H1 (cell line): ENCODE measurements at regions not wholly inside any gene's neighbourhood (a gene's known extent, or its start where the extent isn't known, plus 50 kb on each side); places are given as distances from the start of the nearest gene placed in this dataset.

Experiments
- CTCF ChIA-PET: fragments of 300-600 bp; sonication (Branson Sonifier 250); formaldehyde crosslinking; loops from one replicate; lab custom pipeline; 2021; ENCODE audit not compliant: partially characterized antibody; lab: Charles Lee
- POLR2A ChIA-PET: fragments of 300-600 bp; sonication (Branson Sonifier 250); formaldehyde crosslinking; loops from one replicate; lab custom pipeline; 2021; ENCODE audit warnings: inconsistent platforms; ENCODE audit not compliant: partially characterized antibody; lab: Charles Lee
- DNase-seq, 2 experiments: peaks; one replicate each; pipeline versions ENCODE4 v3.0.0 to v3.0.0-alpha.2; 2010 to 2022; ENCODE audit warnings: low spot score in 2 of 2, low read depth in 1 of 2, mixed read lengths in 1 of 2
- FAIRE-seq: peaks from 2 replicates; lab custom pipeline; 2011; peaks lifted over from hg19 to GRCh38; lab: Jason Lieb, UNC
- H2AFZ ChIP-seq: 2 replicates; pipeline ENCODE4 v1.8.1; 2012; ENCODE audit warnings: low read length, inconsistent platforms
- H2AK5ac ChIP-seq: 2 replicates; pipeline ENCODE4 v1.6.1; 2013; ENCODE audit warnings: low read depth, low read length
- H2BK120ac ChIP-seq: replicated peaks from 2 replicates; pipeline ENCODE3; 2013; ENCODE audit warnings: low read depth, low read length, inconsistent platforms
- H2BK12ac ChIP-seq: 2 replicates; pipeline ENCODE4 v1.6.1; 2013; ENCODE audit warnings: low read depth, low read length
- H2BK15ac ChIP-seq: 2 replicates; pipeline ENCODE4 v1.6.1; 2013; ENCODE audit warnings: low read length
- H2BK20ac ChIP-seq: 2 replicates; pipeline ENCODE4 v1.6.1; 2013; ENCODE audit warnings: low read length
- H2BK5ac ChIP-seq: 2 replicates; pipeline ENCODE4 v1.6.1; 2013; ENCODE audit warnings: low read depth, low read length
- H3K14ac ChIP-seq: 2 replicates; pipeline ENCODE4 v1.6.1; 2013; ENCODE audit warnings: inconsistent platforms; ENCODE audit not compliant: insufficient read length
- H3K18ac ChIP-seq: 2 replicates; pipeline ENCODE4 v1.6.1; 2013; ENCODE audit warnings: low read length; ENCODE audit errors: extremely low read depth
- H3K23ac ChIP-seq: 2 replicates; pipeline ENCODE4 v1.6.1; 2013; ENCODE audit warnings: inconsistent platforms; ENCODE audit not compliant: insufficient read length
- H3K23me2 ChIP-seq: 2 replicates; pipeline ENCODE4 v1.6.1; 2013; ENCODE audit warnings: low read depth, low read length
- H3K27ac ChIP-seq: 2 replicates; pipeline ENCODE4 v1.6.1; 2011; ENCODE audit warnings: low read depth, low read length, inconsistent platforms
- H3K27me3 ChIP-seq, 4 experiments: replicated peaks in 1 of 4; 1 replicate in 1 of 4; 2 replicates in 3 of 4; pipeline versions ENCODE4 v1.6.1 to v1.8.1; 2011 to 2013; ENCODE audit warnings: low read length in 3 of 4, mild to moderate bottlenecking in 3 of 4, inconsistent platforms in 2 of 4, mixed read lengths in 2 of 4, moderate library complexity in 1 of 4; ENCODE audit not compliant: control insufficient read depth in 3 of 4, insufficient read depth in 3 of 4; ENCODE audit errors: extremely low read depth in 1 of 4
- H3K36me3 ChIP-seq, 4 experiments: 2 replicates each; pipeline versions ENCODE4 v1.6.1 to v1.8.1; 2011 to 2013; ENCODE audit warnings: mild to moderate bottlenecking in 4 of 4, low read length in 3 of 4, moderate library complexity in 2 of 4, control low read depth in 1 of 4, inconsistent platforms in 1 of 4; ENCODE audit not compliant: insufficient read depth in 4 of 4, control insufficient read depth in 2 of 4
- H3K4ac ChIP-seq: replicated peaks from 2 replicates; pipeline ENCODE3; 2013; ENCODE audit warnings: low read length, low read depth, mixed read lengths, inconsistent platforms; ENCODE audit not compliant: insufficient read length
- H3K4me1 ChIP-seq, 4 experiments: replicated peaks in 1 of 4; 1 replicate in 1 of 4; 2 replicates in 3 of 4; pipeline versions ENCODE4 v1.6.1 to v1.8.1; 2011 to 2013; ENCODE audit warnings: low read length in 3 of 4, inconsistent platforms in 2 of 4, mixed read lengths in 1 of 4; ENCODE audit not compliant: insufficient read depth in 4 of 4, control insufficient read depth in 3 of 4
- H3K4me2 ChIP-seq, 2 experiments: 2 replicates each; pipeline versions ENCODE4 v1.6.1 to v1.8.1; 2011 to 2013; ENCODE audit warnings: low read depth in 2 of 2, low read length in 2 of 2, control low read depth in 1 of 2, inconsistent platforms in 1 of 2, mild to moderate bottlenecking in 1 of 2; ENCODE audit not compliant: insufficient read depth in 1 of 2
- H3K4me3 ChIP-seq, 4 experiments: fragments of 200-600, 300-600 bp in 1 of 4; sonication (generic), shearing (Covaris generic), sonication (Bioruptor Twin) in 1 of 4; 2 replicates each; pipeline versions ENCODE4 v1.5.1 to v1.8.1; 2011 to 2016; ENCODE audit warnings: low read length in 4 of 4, low read depth in 3 of 4, control low read depth in 2 of 4, inconsistent platforms in 2 of 4, mild to moderate bottlenecking in 2 of 4, mixed read lengths in 1 of 4, moderate library complexity in 1 of 4; ENCODE audit not compliant: insufficient read depth in 2 of 4; ENCODE audit errors: extremely low read depth in 1 of 4
- H3K56ac ChIP-seq: replicated peaks from 2 replicates; pipeline ENCODE3; 2013; ENCODE audit warnings: low read depth, mild to moderate bottlenecking, mixed read lengths, low read length, inconsistent platforms; ENCODE audit not compliant: insufficient read length
- H3K79me1 ChIP-seq: 2 replicates; pipeline ENCODE4 v1.6.1; 2013; ENCODE audit warnings: low read depth, low read length, control low read depth
- H3K79me2 ChIP-seq, 2 experiments: 2 replicates each; pipeline versions ENCODE4 v1.6.1 to v1.8.1; 2012 to 2013; ENCODE audit warnings: low read length in 2 of 2, mild to moderate bottlenecking in 2 of 2, inconsistent platforms in 1 of 2; ENCODE audit not compliant: insufficient read depth in 2 of 2, control insufficient read depth in 1 of 2
- H3K9ac ChIP-seq, 4 experiments: replicated peaks in 1 of 4; 1 replicate in 1 of 4; 2 replicates in 3 of 4; pipeline versions ENCODE4 v1.6.1 to v1.8.1; 2011 to 2013; ENCODE audit warnings: low read depth in 3 of 4, low read length in 3 of 4, control low read depth in 2 of 4, mild to moderate bottlenecking in 2 of 4, moderate library complexity in 2 of 4, inconsistent platforms in 1 of 4; ENCODE audit errors: extremely low read depth in 1 of 4
- H3K9me3 ChIP-seq, 2 experiments: 2 replicates each; pipeline versions ENCODE4 v1.6.1 to v1.8.1; 2012 to 2013; ENCODE audit warnings: mild to moderate bottlenecking in 2 of 2, moderate library complexity in 2 of 2, control low read depth in 1 of 2, inconsistent platforms in 1 of 2, low read depth in 1 of 2, low read length in 1 of 2, mixed read lengths in 1 of 2; ENCODE audit not compliant: insufficient read depth in 2 of 2
- H4K20me1 ChIP-seq, 2 experiments: replicated peaks in 1 of 2; 2 replicates each; pipeline versions ENCODE3 to v1.8.1; 2011 to 2013; ENCODE audit warnings: inconsistent platforms in 2 of 2, low read length in 2 of 2, mild to moderate bottlenecking in 1 of 2; ENCODE audit not compliant: insufficient read depth in 2 of 2, control insufficient read depth in 1 of 2
- H4K5ac ChIP-seq: 2 replicates; pipeline ENCODE4 v1.6.1; 2013; ENCODE audit warnings: low read length, low read depth, mixed read lengths, inconsistent platforms; ENCODE audit not compliant: insufficient read length
- H4K8ac ChIP-seq: 2 replicates; pipeline ENCODE4 v1.8.0; 2013; ENCODE audit warnings: mild to moderate bottlenecking, moderate library complexity, low read length, inconsistent platforms; ENCODE audit not compliant: insufficient read depth; ENCODE audit errors: extremely low read depth
- H4K91ac ChIP-seq: replicated peaks from 2 replicates; pipeline ENCODE3; 2013; ENCODE audit warnings: low read length, mixed read lengths, inconsistent platforms; ENCODE audit not compliant: insufficient read length
- CBX8 ChIP-seq: fragments of 300-800, 300-1000 bp; sonication (generic); IDR thresholded peaks from 2 replicates; pipeline ENCODE4 v1.7.1; 2016; ENCODE audit warnings: low read depth, low read length, borderline replicate concordance
- CEBPB ChIP-seq: IDR thresholded peaks from 2 replicates; pipeline ENCODE4 v1.6.1; 2012; ENCODE audit warnings: low read depth, low read length
- FOSL1 ChIP-seq: IDR thresholded peaks from 2 replicates; pipeline ENCODE4 v1.6.1; 2011; ENCODE audit warnings: mild to moderate bottlenecking, low read depth, low read length, moderate library complexity; ENCODE audit not compliant: insufficient read depth
- GTF2F1 ChIP-seq: IDR thresholded peaks from 2 replicates; pipeline ENCODE4 v1.6.1; 2012; ENCODE audit warnings: low read depth, low read length, improper control_type of control experiment, borderline replicate concordance
- POLR2A ChIP-seq, 2 experiments: IDR thresholded peaks; 1 replicate in 1 of 2; 2 replicates in 1 of 2; pipeline ENCODE4 v1.6.1; 2011; ENCODE audit warnings: low read depth in 2 of 2, low read length in 2 of 2, mild to moderate bottlenecking in 2 of 2; ENCODE audit errors: control extremely low read depth in 1 of 2
- USF2 ChIP-seq: IDR thresholded peaks from 2 replicates; pipeline ENCODE4 v1.6.1; 2011; ENCODE audit warnings: low read length, improper control_type of control experiment
- WGBS, 2 experiments: shearing (Covaris generic) in 1 of 2; methylation state at CpG; one replicate each; pipeline versions ENCODE4 v1.1.6 to v1.1.7; 2013 to 2015; ENCODE audit warnings: low lambda C conversion rate in 2 of 2, mixed read lengths in 2 of 2, inconsistent platforms in 1 of 2, low coverage in 1 of 2, missing lambda C conversion rate in 1 of 2; ENCODE audit not compliant: insufficient replicate concordance in 2 of 2, insufficient coverage in 1 of 2, insufficient read length in 1 of 2; ENCODE audit errors: extremely low coverage in 1 of 2, missing lambda C conversion rate in 1 of 2; 5-methylcytosine and 5-hydroxymethylcytosine counted together
- TF ChIP-seq, protein P1 (sequence below): IDR thresholded peaks from 2 replicates; pipeline ENCODE4 v1.6.1; 2012; ENCODE audit warnings: low read length, inconsistent platforms

- H2AFZ ChIP-seq = no peak overlapping the region
- no peak overlapping the region for H3K4me3 ChIP-seq
- peak overlapping the region; percentile 36 for H2BK15ac ChIP-seq
- H3K4ac ChIP-seq = peak overlapping the region; percentile 59
- CTCF ChIA-PET = interaction anchor here (2.6 kb wide), 1 partner anchor 13 kb away, joined by 10 read pairs; no protein-coding TSS in a partner anchor
- H3K4me1 ChIP-seq = peaks cover 0 to 25% (median 10%) of the 10 kb centered on the region in 4 experiments; a peak in 6 of 7 replicates
- FAIRE-seq = no peak
- no peak overlapping the region for H3K56ac ChIP-seq
- H3K4me2 ChIP-seq = no peak overlapping the region
- TF ChIP-seq CBX8 (no peak), USF2 (no peak), GTF2F1 (no peak), POLR2A (IDR thresholded peaks at IDR 0.05; ENCODE audit: control extremely low read depth in 1 of 2, low read depth in 2 of 2, low read length in 2 of 2) (no peak), CEBPB (no peak), FOSL1 (no peak)
- TF ChIP-seq, protein P1, sequence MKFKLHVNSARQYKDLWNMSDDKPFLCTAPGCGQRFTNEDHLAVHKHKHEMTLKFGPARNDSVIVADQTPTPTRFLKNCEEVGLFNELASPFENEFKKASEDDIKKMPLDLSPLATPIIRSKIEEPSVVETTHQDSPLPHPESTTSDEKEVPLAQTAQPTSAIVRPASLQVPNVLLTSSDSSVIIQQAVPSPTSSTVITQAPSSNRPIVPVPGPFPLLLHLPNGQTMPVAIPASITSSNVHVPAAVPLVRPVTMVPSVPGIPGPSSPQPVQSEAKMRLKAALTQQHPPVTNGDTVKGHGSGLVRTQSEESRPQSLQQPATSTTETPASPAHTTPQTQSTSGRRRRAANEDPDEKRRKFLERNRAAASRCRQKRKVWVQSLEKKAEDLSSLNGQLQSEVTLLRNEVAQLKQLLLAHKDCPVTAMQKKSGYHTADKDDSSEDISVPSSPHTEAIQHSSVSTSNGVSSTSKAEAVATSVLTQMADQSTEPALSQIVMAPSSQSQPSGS = no peak
- TF ChIP-seq, all 59 proteins: peak for 0
- Histone ChIP-seq H2BK20ac (peak overlapping the region; percentile 72; the same call in 1 of the 2 replicates), H4K20me1 (no peaks in the 10 kb centered on the region), H3K79me1 (no peaks in the 10 kb centered on the region), H4K8ac (peak overlapping the region; percentile 42; the same call in 1 of the 2 replicates), H3K9me3 (no peaks in the 10 kb centered on the region; a peak in 1 of 4 replicates), H3K36me3 (no peaks in the 10 kb centered on the region), H3K27me3 (peaks cover 0 to 13% (median 9%) of the 10 kb centered on the region in 4 experiments; a peak in 4 of 7 replicates), H3K23me2 (no peaks in the 10 kb centered on the region), H4K5ac (no peak overlapping the region), H3K9ac (no peak overlapping the region), H3K18ac (0 out of 2 replicates have a peak overlapping the region, but pooled peaks have one; percentile 78), H3K14ac (no peak overlapping the region), H3K23ac (no peak overlapping the region), H3K79me2 (no peaks in the 10 kb centered on the region), H3K27ac (no peak overlapping the region), H2BK12ac (peak overlapping the region; percentile 95; the same call in 1 of the 2 replicates), H2AK5ac (no peak overlapping the region; the same call in 1 of the 2 replicates), H4K91ac (peak overlapping the region; percentile 91), H2BK5ac (peak overlapping the region; percentile 71; the same call in 1 of the 2 replicates), H2BK120ac (no peak overlapping the region)
- no peak for DNase-seq
- POLR2A ChIA-PET = no interaction called here
- 92% methylated on average over 16 of the region's 17 CpGs; no CpG with 5 or more reads in 1 of the 2 experiments for WGBS, 2 experiments
Measured at GRCh38 chr10:131724891-131725580, 175.8 kb upstream of the PPP2R2D start.
